GM19035 (cell line): ENCODE measurements at regions not wholly inside any gene's neighbourhood (a gene's known extent, or its start where the extent isn't known, plus 50 kb on each side); places are given as distances from the start of the nearest gene placed in this dataset.

Experiments used
- ATAC-seq: cut with Tn5 transposase; IDR thresholded peaks from one replicate; pipeline ENCODE4 v1.9.1; 2021; ENCODE audit not compliant: unreplicated experiment

- ATAC-seq = no peak
These were observed 133.6 kb upstream of the C1orf174 start for GRCh38 chr1:4033713-4034112.

- ATAC-seq = no peak
These were observed 134.3 kb upstream of the C1orf174 start for GRCh38 chr1:4034318-4034887.

- ATAC-seq = no peak
These were observed 144.9 kb upstream of the C1orf174 start for GRCh38 chr1:4044967-4045366.

GRCh38 chr1:4045397-4046010 lies 145.4 kb upstream of the C1orf174 start:
- ATAC-seq = no peak

- ATAC-seq = no peak
These were observed 146.9 kb upstream of the C1orf174 start for GRCh38 chr1:4046836-4047461.

- ATAC-seq = no peak
These were observed 147.6 kb upstream of the C1orf174 start for GRCh38 chr1:4047666-4048065.

- ATAC-seq = no peak
These were observed 148.0 kb upstream of the C1orf174 start for GRCh38 chr1:4048076-4048475.

- ATAC-seq = no peak
These were observed 148.8 kb upstream of the C1orf174 start for GRCh38 chr1:4048921-4049320.

- no peak for ATAC-seq
These were observed 150.9 kb upstream of the C1orf174 start for GRCh38 chr1:4050998-4051397.

- ATAC-seq = no peak
These were observed 152.6 kb upstream of the C1orf174 start for GRCh38 chr1:4052657-4053056.

- ATAC-seq = no peak
These were observed 153.2 kb upstream of the C1orf174 start for GRCh38 chr1:4053160-4053748.

GRCh38 chr1:4053774-4054173 lies 153.7 kb upstream of the C1orf174 start:
- no peak for ATAC-seq

GRCh38 chr1:4055294-4055967 lies 155.4 kb upstream of the C1orf174 start:
- no peak for ATAC-seq

GRCh38 chr1:4056422-4056821 lies 156.3 kb upstream of the C1orf174 start:
- ATAC-seq = no peak

- no peak for ATAC-seq
These were observed 156.9 kb upstream of the C1orf174 start for GRCh38 chr1:4056989-4057388.

GRCh38 chr1:4057603-4058002 lies 157.5 kb upstream of the C1orf174 start:
- no peak for ATAC-seq

GRCh38 chr1:4058122-4058521 lies 158.1 kb upstream of the C1orf174 start:
- no peak for ATAC-seq

GRCh38 chr1:4058706-4059105 lies 158.6 kb upstream of the C1orf174 start:
- ATAC-seq = no peak

GRCh38 chr1:4059270-4059669 lies 159.2 kb upstream of the C1orf174 start:
- ATAC-seq = no peak

- ATAC-seq = no peak
These were observed 160.8 kb upstream of the C1orf174 start for GRCh38 chr1:4060850-4061249.

- no peak for ATAC-seq
These were observed 161.5 kb upstream of the C1orf174 start for GRCh38 chr1:4061521-4062031.

- ATAC-seq = no peak
These were observed 162.0 kb upstream of the C1orf174 start for GRCh38 chr1:4062041-4062440.
